ENCODE measurements at regions not wholly inside any gene's neighbourhood (a gene's known extent, or its start where the extent isn't known, plus 50 kb on each side); places are given as distances from the start of the nearest gene placed in this dataset.

DNA sequence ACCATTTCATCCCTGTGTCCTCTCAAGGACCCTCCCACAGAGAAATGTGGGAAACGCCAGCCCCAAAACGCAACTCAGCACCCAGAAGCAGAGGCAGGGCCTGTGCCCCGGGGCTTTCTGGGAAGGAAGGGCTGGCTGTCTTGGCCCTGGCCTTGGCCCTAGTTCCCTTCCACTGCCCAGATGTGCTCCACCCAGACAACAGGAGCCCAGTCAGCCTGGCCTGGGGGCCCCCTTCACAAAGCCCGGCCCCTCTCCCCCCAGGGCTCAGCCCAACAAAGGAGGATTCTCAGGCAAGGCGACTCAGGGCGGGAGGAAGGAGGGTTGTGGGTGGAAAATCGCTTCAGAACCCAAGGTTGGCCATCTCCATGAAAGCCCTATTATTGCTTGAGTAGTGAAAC is 82.5 kb downstream of the PJA1 start:
- TF ChIP-seq CTCF (IDR thresholded peaks at IDR 0.05) (no peak), REST (IDR thresholded peaks at IDR 0.05; ENCODE audit: insufficient read depth in 1 of 2, low read depth in 2 of 2, low read length in 1 of 2) (no peak), SIN3A (IDR thresholded peaks at IDR 0.05; ENCODE audit: borderline replicate concordance, insufficient read depth, low read depth, low read length) (no peak)
